A549 (cell line): ENCODE measurements at regions not wholly inside any gene's neighbourhood (a gene's known extent, or its start where the extent isn't known, plus 50 kb on each side); places are given as distances from the start of the nearest gene placed in this dataset.

Experiments
- ATAC-seq, 2 experiments: fragments of 200-7000 bp in 1 of 2; fragments of >200 bp in 1 of 2; cut with Nextera tagmentation in 1 of 2; cut with Tn5 transposase in 1 of 2; 3 replicates each; pipeline versions ENCODE4 v1.8.0 to v1.9.1; 2018 to 2020; ENCODE audit warnings: mild to moderate bottlenecking in 1 of 2, moderate library complexity in 1 of 2
- CTCF ChIA-PET: fragments of 300-600 bp; sonication (Branson Sonifier 250); formaldehyde crosslinking; extraction: SDS; loops from one replicate; lab custom pipeline; 2021; ENCODE audit warnings: antibody characterized with exemption, inconsistent platforms; lab: Yijun Ruan, JAX
- POLR2A ChIA-PET: fragments of 350-600 bp; formaldehyde crosslinking; extraction: SDS; loops from one replicate; lab custom pipeline; 2021; ENCODE audit warnings: antibody characterized with exemption, inconsistent platforms; lab: Yijun Ruan, JAX
- DNase-seq, 2 experiments: peaks; one replicate each; pipeline versions ENCODE4 v3.0.0 to v3.0.0-alpha.2; 2011 to 2016; ENCODE audit warnings: low read depth in 1 of 2, low spot score in 1 of 2
- FAIRE-seq: peaks from 2 replicates; lab custom pipeline; 2011; peaks lifted over from hg19 to GRCh38; lab: Jason Lieb, UNC
- H3K27ac ChIP-seq, 2 experiments: fragments of >200 bp; sonication (Bioruptor Twin); formaldehyde crosslinking; 3 replicates each; pipeline ENCODE4 v1.5.1; 2016 to 2017
- H3K4me1 ChIP-seq: fragments of >200 bp; sonication (Bioruptor Twin); formaldehyde crosslinking; 3 replicates; pipeline ENCODE4 v1.6.1; 2016
- H3K4me2 ChIP-seq: fragments of >200 bp; sonication (Bioruptor Twin); formaldehyde crosslinking; 3 replicates; pipeline ENCODE4 v1.6.1; 2016
- H3K4me3 ChIP-seq: fragments of >200 bp; sonication (Bioruptor Twin); formaldehyde crosslinking; 3 replicates; pipeline ENCODE4 v1.5.1; 2016
- H3K9me3 ChIP-seq: fragments of >200 bp; sonication (Bioruptor Twin); formaldehyde crosslinking; 3 replicates; pipeline ENCODE4 v1.6.1; 2016
- BCL3 ChIP-seq: fragments of >200 bp; sonication (Bioruptor Twin); formaldehyde crosslinking; IDR thresholded peaks from 3 replicates; pipeline ENCODE4 v1.6.1; 2016
- E2F6 ChIP-seq: IDR thresholded peaks from 2 replicates; pipeline ENCODE4 v1.6.1; 2012; ENCODE audit warnings: low read depth, borderline replicate concordance
- EHF ChIP-seq: fragments of 250-450 bp; sonication (Bioruptor Pico); IDR thresholded peaks from 2 replicates; pipeline ENCODE4 v1.5.0; 2020; ENCODE audit warnings: mild to moderate bottlenecking
- ELK1 ChIP-seq: fragments of 150-350 bp; IDR thresholded peaks from 2 replicates; pipeline ENCODE4 v1.6.1; 2014; ENCODE audit warnings: low read depth, mild to moderate bottlenecking, low read length
- EP300 ChIP-seq, 2 experiments: fragments of >200 bp; sonication (Bioruptor Twin); formaldehyde crosslinking; IDR thresholded peaks; 2 replicates in 1 of 2; 3 replicates in 1 of 2; pipeline ENCODE4 v1.6.1; 2016 to 2017
- ESRRA ChIP-seq: fragments of 150-350 bp; IDR thresholded peaks from 2 replicates; pipeline ENCODE4 v1.6.1; 2014; ENCODE audit warnings: mild to moderate bottlenecking, low read length, borderline replicate concordance
- HEYL ChIP-seq: fragments of 250-450 bp; sonication (Bioruptor Pico); IDR thresholded peaks from 2 replicates; pipeline ENCODE4 v1.8.0; 2021; ENCODE audit warnings: mild to moderate bottlenecking, moderate library complexity
- HMGXB4 ChIP-seq: fragments of 250-450 bp; sonication (Bioruptor Pico); IDR thresholded peaks from 2 replicates; pipeline ENCODE4 v1.5.0; 2021; ENCODE audit warnings: mild to moderate bottlenecking, moderate library complexity, borderline replicate concordance
- MAFK ChIP-seq: fragments of 450-650 bp; IDR thresholded peaks from 2 replicates; pipeline ENCODE4 v1.6.1; 2014; ENCODE audit not compliant: partially characterized antibody
- MYC ChIP-seq: IDR thresholded peaks from 2 replicates; pipeline ENCODE4 v1.6.1; 2012; ENCODE audit warnings: mild to moderate bottlenecking, inconsistent platforms, low read length, improper control_type of control experiment, borderline replicate concordance
- NFE2L2 ChIP-seq: fragments of 150-350 bp; conservative IDR thresholded peaks from 2 replicates; pipeline ENCODE4 v1.6.1; 2014; ENCODE audit warnings: low read length
- NR3C1 ChIP-seq: fragments of >200 bp; sonication (Bioruptor Twin); formaldehyde crosslinking; IDR thresholded peaks from 3 replicates; pipeline ENCODE4 v1.6.1; 2017
- POLR2A ChIP-seq: IDR thresholded peaks from 2 replicates; pipeline ENCODE4 v1.6.1; 2012; ENCODE audit warnings: mild to moderate bottlenecking, low read length
- POLR2AphosphoS2 ChIP-seq: conservative IDR thresholded peaks from 2 replicates; pipeline ENCODE4 v1.6.1; 2012; ENCODE audit warnings: low read length, improper control_type of control experiment, inconsistent platforms
- RAD21 ChIP-seq, 2 experiments: fragments of >200 bp in 1 of 2; sonication (Bioruptor Twin) in 1 of 2; formaldehyde crosslinking in 1 of 2; IDR thresholded peaks in 1 of 2; conservative IDR thresholded peaks in 1 of 2; 2 replicates in 1 of 2; 3 replicates in 1 of 2; pipeline ENCODE4 v1.6.1; 2012 to 2018; ENCODE audit warnings: inconsistent platforms in 1 of 2
- RARB ChIP-seq: fragments of 250-450 bp; sonication (Bioruptor Pico); IDR thresholded peaks from 2 replicates; pipeline ENCODE4 v1.8.0; 2021; ENCODE audit warnings: mild to moderate bottlenecking, moderate library complexity
- RCOR1 ChIP-seq: fragments of 150-350 bp; IDR thresholded peaks from 2 replicates; pipeline ENCODE4 v1.6.1; 2014; ENCODE audit warnings: antibody characterized with exemption, low read length, low read depth
- ZC3H11A ChIP-seq: fragments of 450-650 bp; IDR thresholded peaks from 2 replicates; pipeline ENCODE4 v1.6.1; 2014; ENCODE audit warnings: antibody characterized with exemption, mild to moderate bottlenecking
- ZNF302 ChIP-seq: fragments of 250-450 bp; sonication (Bioruptor Pico); IDR thresholded peaks from 2 replicates; pipeline ENCODE4 v1.9.0; 2021; ENCODE audit warnings: inconsistent platforms, mild to moderate bottlenecking, moderate library complexity
- WGBS: methylation state at CpG from one replicate; pipeline ENCODE4 v1.1.6; 2017; ENCODE audit errors: missing lambda C conversion rate; 5-methylcytosine and 5-hydroxymethylcytosine counted together

- Histone ChIP-seq H3K27ac (peak overlapping the region; percentile 30 to 68; a peak in 3 of 6 replicates), H3K4me2 (peak overlapping the region; percentile 47)
- POLR2A ChIA-PET, result interaction anchor here (0.9 to 1.0 kb wide), 2 partner anchors 11 to 324 kb away, joined by 4 to 5 read pairs; no protein-coding TSS in a partner anchor
Measured at GRCh38 chr9:91100878-91101450, 260.8 kb downstream of the AUH start.

GRCh38 chr9:91101611-91102168 lies 260.0 kb downstream of the AUH start:
- CTCF ChIA-PET, result interaction anchor here (0.6 kb wide), 1 partner anchor 573 kb away, joined by 4 read pairs; no protein-coding TSS in a partner anchor
- POLR2A ChIA-PET, result no interaction called here
- FAIRE-seq (no peak), DNase-seq (no peak), ATAC-seq (no peak)
- TF ChIP-seq ZC3H11A, result no peak
- no peak for TF ChIP-seq ESRRA
- TF ChIP-seq EP300 (IDR thresholded peaks at IDR 0.05), result no peak
- peaks cover 18% of the 10 kb centered on the region for H3K4me1 ChIP-seq
- no peak overlapping the region for H3K4me3 ChIP-seq
- H3K27ac ChIP-seq, result no peak overlapping the region
- WGBS, result 67% methylated on average over 7 of the region's 7 CpGs
- no peaks in the 10 kb centered on the region for H3K9me3 ChIP-seq
- no peak overlapping the region for H3K4me2 ChIP-seq

More at GRCh38 chr9:91100878-91101450, 260.8 kb downstream of the AUH start:
- TF ChIP-seq MYC (no peak), ZC3H11A (no peak), HMGXB4 (no peak), HEYL (CRISPR knock-in tag) (no peak), BCL3 (no peak), RAD21 (conservative IDR thresholded peaks at IDR 0.05 in 1 of 2, IDR thresholded peaks at IDR 0.05 in 1 of 2) (no peak), POLR2AphosphoS2 (no peak), NFE2L2 (no peak), POLR2A (no peak)
- H3K4me3 ChIP-seq, result no peak overlapping the region
- CTCF ChIA-PET, result interaction anchor here (0.6 to 1.8 kb wide), 3 partner anchors 12 to 574 kb away, joined by 4 to 11 read pairs (median 6); no protein-coding TSS in a partner anchor
- DNase-seq, result no peak
- no peak for ATAC-seq
- 75% methylated on average over 3 of the region's 6 CpGs for WGBS
- FAIRE-seq, result no peak
- H3K4me1 ChIP-seq, result peaks cover 18% of the 10 kb centered on the region
- H3K9me3 ChIP-seq, result no peaks in the 10 kb centered on the region

- no peak overlapping the region for H3K27ac ChIP-seq
- ChIA-PET POLR2A (no interaction called here), CTCF (interaction anchor here (2.0 kb wide), 1 partner anchor 13 kb away, joined by 5 read pairs; no protein-coding TSS in a partner anchor)
- DNase-seq (no peak), FAIRE-seq (no peak), ATAC-seq (no peak; a peak in 1 of 6 replicates)
- TF ChIP-seq HEYL (CRISPR knock-in tag), result no peak
- no peak for TF ChIP-seq ZNF302 (CRISPR knock-in tag)
- TF ChIP-seq E2F6, result no peak
- no peak for TF ChIP-seq ELK1
- no peak for TF ChIP-seq MAFK
- TF ChIP-seq RARB (CRISPR knock-in tag), result no peak
- no peak for TF ChIP-seq RCOR1
- TF ChIP-seq EHF (CRISPR knock-in tag), result no peak
- TF ChIP-seq NR3C1, result no peak
- H3K4me3 ChIP-seq, result no peak overlapping the region
- peaks cover 18% of the 10 kb centered on the region for H3K4me1 ChIP-seq
- no peak overlapping the region for H3K4me2 ChIP-seq
- H3K9me3 ChIP-seq, result no peaks in the 10 kb centered on the region
Measured at GRCh38 chr9:91102269-91102668, 259.4 kb downstream of the AUH start.
